Gastroesophageal sphincter (tissue), 4 donors: ENCODE measurements at regions not wholly inside any gene's neighbourhood (a gene's known extent, or its start where the extent isn't known, plus 50 kb on each side); places are given as distances from the start of the nearest gene placed in this dataset.
"Not testable (repeated sequence)": the region's sequence is repeated elsewhere in the genome, so short reads cannot be mapped to it uniquely, and the experiment has no call there.

Source experiments
- ATAC-seq: fragments of 150-250 bp; one replicate; pipeline ENCODE4 v1.9.1; 2016; ENCODE audit warnings: mild to moderate bottlenecking, moderate library complexity
- H3K27ac ChIP-seq, 4 donors: fragments of 200-600 bp; sonication (generic) in 3 of 4; 1 replicate in 3 of 4; 2 replicates in 1 of 4; pipeline ENCODE4 v1.5.1; 2016 to 2019
- H3K27me3 ChIP-seq: fragments of 200-600 bp; sonication (generic); one replicate; pipeline ENCODE4 v1.5.1; 2019
- H3K36me3 ChIP-seq, 2 donors: fragments of 200-600 bp; sonication (generic); one replicate each; pipeline ENCODE4 v1.5.1; 2019; ENCODE audit warnings: control low read depth in 1 of 2
- H3K4me1 ChIP-seq, 3 donors: fragments of 200-600 bp; sonication (generic); 1 replicate in 2 of 3; 2 replicates in 1 of 3; pipeline ENCODE4 v1.5.1; 2016 to 2019; ENCODE audit warnings: control low read depth in 2 of 3
- H3K4me3 ChIP-seq, 2 donors: fragments of 200-600 bp; sonication (generic); one replicate each; pipeline ENCODE4 v1.5.1; 2019; ENCODE audit warnings: mild to moderate bottlenecking in 1 of 2, moderate library complexity in 1 of 2
- H3K9me3 ChIP-seq, 3 donors: fragments of 200-600 bp; sonication (generic); one replicate each; pipeline ENCODE4 v1.5.1; 2017 to 2019; ENCODE audit warnings: control low read depth in 2 of 3
- CTCF ChIP-seq, 4 experiments: fragments of 200-600 bp in 2 of 4; fragments of 450-650 bp in 2 of 4; sonication (generic) in 1 of 4; IDR thresholded peaks; one replicate each; pipeline ENCODE4 v1.5.1; 2017 to 2019; ENCODE audit warnings: antibody characterized with exemption in 4 of 4, mild to moderate bottlenecking in 2 of 4, moderate library complexity in 2 of 4
- EP300 ChIP-seq: sonication (generic); formaldehyde crosslinking; IDR thresholded peaks from one replicate; pipeline ENCODE4 v1.6.1; 2017; ENCODE audit warnings: antibody characterized with exemption, mild to moderate bottlenecking
- POLR2A ChIP-seq, 2 donors: fragments of 450-650 bp; IDR thresholded peaks; one replicate each; pipeline ENCODE4 v1.6.1; 2017; ENCODE audit warnings: antibody characterized with exemption in 2 of 2, mild to moderate bottlenecking in 2 of 2, moderate library complexity in 1 of 2
- POLR2AphosphoS5 ChIP-seq: sonication (generic); formaldehyde crosslinking; IDR thresholded peaks from one replicate; pipeline ENCODE4 v1.6.1; 2017; ENCODE audit warnings: antibody characterized with exemption
- WGBS, 2 donors: methylation state at CpG; one replicate each; pipeline ENCODE4 v1.1.5; 2018; ENCODE audit warnings: low coverage in 1 of 2; 5-methylcytosine and 5-hydroxymethylcytosine counted together

DNA sequence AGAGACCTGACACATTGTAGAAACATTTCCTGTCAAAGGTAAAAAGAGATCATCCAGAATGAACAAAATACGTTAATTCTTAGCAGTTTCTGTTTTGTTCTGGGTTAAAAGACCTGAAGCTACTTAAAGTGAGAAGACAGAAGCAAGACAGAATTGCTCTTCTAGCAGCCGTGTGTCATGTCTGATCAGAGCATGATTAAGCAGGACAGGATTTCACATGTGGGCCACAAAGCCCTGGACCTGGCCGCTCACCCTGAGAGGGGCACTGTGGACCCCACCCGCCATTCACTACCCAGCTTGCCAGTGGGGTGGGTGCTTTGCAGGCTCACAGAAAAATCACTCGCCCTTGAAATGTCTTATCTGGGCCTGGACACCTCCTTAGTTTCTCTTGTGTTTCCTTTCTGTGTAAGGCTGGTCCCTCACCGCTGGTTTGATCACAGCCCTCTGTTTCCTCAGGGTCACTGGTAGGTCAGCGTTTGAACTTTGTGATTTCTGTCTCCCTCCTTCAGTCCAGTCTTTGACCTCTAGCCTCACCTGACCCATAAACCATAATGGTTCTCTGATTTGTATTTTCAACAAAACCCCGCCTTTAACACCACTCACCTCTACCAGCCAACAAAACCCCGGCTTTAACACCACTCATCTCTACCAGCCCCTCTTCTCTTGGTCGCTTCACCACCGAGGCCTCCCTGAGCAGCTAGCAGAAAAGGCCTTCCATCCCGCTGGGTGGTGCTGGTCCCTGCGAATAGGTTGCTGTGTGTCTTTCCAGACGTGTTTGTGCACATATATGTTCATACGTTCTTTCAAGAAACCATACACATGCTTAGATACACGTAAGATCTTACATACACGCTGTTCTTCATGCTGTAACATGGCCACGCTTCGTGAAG is 185.0 kb downstream of the OR4M2 start:
- Histone ChIP-seq H3K4me3 (no peak overlapping the region), H3K36me3 (no peaks in the 10 kb centered on the region), H3K4me1 (no peaks in the 10 kb centered on the region), H3K9me3 (no peaks in the 10 kb centered on the region), H3K27ac (no peak overlapping the region), H3K27me3 (no peaks in the 10 kb centered on the region)
- TF ChIP-seq EP300 (no peak), POLR2AphosphoS5 (no peak), POLR2A (IDR thresholded peaks at IDR 0.05) (no peak), CTCF (IDR thresholded peaks at IDR 0.05) (no peak)
- 74% methylated on average over 10 to 18 of the region's 19 CpGs for WGBS, 2 donors
- no peak for ATAC-seq

GRCh38 chr15:22265970-22266369 is 185.6 kb downstream of the OR4M2 start:
- Histone ChIP-seq H3K9me3 (no peaks in the 10 kb centered on the region), H3K36me3 (no peaks in the 10 kb centered on the region), H3K4me3 (no peak overlapping the region), H3K4me1 (no peaks in the 10 kb centered on the region), H3K27me3 (no peaks in the 10 kb centered on the region), H3K27ac (no peak overlapping the region)
- 32 to 33% methylated on average over 2 of the region's 2 CpGs for WGBS, 2 donors
- ATAC-seq: no peak
- TF ChIP-seq POLR2A (IDR thresholded peaks at IDR 0.05) (no peak), CTCF (IDR thresholded peaks at IDR 0.05) (no peak), POLR2AphosphoS5 (no peak), EP300 (no peak)

DNA sequence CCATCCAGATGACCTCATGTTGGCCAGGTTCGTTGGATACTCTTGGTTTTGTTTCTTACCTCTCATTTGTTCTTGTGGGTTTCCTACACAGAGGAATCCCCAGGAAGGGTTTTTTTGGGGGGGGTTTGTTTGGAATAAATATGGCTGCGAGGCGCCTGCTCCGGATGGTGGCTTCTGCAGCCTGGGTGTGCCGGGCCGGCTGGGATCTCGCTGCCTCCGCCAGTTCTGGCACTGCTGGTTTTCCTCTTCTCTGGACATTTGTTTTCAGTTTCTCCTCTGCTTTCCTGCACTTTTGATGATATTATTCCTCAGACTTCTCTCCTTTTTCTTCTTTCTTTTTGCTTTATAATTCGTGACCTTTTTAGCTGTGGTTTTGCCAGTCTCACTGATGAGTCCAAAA is 187.4 kb downstream of the OR4M2 start:
- TF ChIP-seq CTCF (IDR thresholded peaks at IDR 0.05) (no peak), EP300 (no peak), POLR2AphosphoS5 (no peak), POLR2A (IDR thresholded peaks at IDR 0.05) (no peak)
- Histone ChIP-seq H3K27ac (no peak overlapping the region), H3K36me3 (no peaks in the 10 kb centered on the region), H3K4me1 (no peaks in the 10 kb centered on the region), H3K9me3 (no peaks in the 10 kb centered on the region), H3K27me3 (no peaks in the 10 kb centered on the region), H3K4me3 (no peak overlapping the region)
- ATAC-seq: no peak
- 90 to 92% methylated on average over 3 to 7 of the region's 9 CpGs for WGBS, 2 donors

DNA sequence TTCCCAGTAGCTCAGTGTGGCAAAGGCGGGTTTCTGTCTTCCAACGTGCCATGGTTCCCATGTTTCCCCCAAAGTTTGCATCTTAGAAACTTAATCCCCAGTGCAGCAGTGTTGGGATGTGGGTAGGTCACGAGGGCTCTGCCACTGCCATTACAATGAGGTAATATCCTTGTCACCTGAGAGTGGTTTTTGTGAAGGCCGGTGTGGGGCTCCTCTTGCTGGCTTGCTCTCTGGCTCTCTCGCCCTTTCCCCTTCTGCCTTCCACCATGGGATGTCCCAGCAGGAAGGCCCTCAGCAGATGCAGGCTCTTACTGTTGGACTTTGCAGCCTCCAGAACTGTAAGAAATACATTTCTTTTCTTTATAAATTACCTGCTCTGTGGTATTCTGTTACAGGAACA is 187.9 kb downstream of the OR4M2 start:
- not testable (repeated sequence) for ATAC-seq, H3K9me3 ChIP-seq, H3K27ac ChIP-seq, H3K4me3 ChIP-seq, H3K4me1 ChIP-seq, H3K36me3 ChIP-seq, H3K27me3 ChIP-seq
- WGBS, 2 donors: 89 to 92% methylated on average over 2 to 5 of the region's 5 CpGs

GRCh38 chr15:22268654-22269053 is 188.3 kb downstream of the OR4M2 start:
- not testable (repeated sequence) for H3K9me3 ChIP-seq, H3K4me3 ChIP-seq, H3K27me3 ChIP-seq, H3K27ac ChIP-seq, H3K36me3 ChIP-seq, ATAC-seq, H3K4me1 ChIP-seq
- WGBS, 2 donors: 57 to 65% methylated on average over 6 of the region's 6 CpGs

DNA sequence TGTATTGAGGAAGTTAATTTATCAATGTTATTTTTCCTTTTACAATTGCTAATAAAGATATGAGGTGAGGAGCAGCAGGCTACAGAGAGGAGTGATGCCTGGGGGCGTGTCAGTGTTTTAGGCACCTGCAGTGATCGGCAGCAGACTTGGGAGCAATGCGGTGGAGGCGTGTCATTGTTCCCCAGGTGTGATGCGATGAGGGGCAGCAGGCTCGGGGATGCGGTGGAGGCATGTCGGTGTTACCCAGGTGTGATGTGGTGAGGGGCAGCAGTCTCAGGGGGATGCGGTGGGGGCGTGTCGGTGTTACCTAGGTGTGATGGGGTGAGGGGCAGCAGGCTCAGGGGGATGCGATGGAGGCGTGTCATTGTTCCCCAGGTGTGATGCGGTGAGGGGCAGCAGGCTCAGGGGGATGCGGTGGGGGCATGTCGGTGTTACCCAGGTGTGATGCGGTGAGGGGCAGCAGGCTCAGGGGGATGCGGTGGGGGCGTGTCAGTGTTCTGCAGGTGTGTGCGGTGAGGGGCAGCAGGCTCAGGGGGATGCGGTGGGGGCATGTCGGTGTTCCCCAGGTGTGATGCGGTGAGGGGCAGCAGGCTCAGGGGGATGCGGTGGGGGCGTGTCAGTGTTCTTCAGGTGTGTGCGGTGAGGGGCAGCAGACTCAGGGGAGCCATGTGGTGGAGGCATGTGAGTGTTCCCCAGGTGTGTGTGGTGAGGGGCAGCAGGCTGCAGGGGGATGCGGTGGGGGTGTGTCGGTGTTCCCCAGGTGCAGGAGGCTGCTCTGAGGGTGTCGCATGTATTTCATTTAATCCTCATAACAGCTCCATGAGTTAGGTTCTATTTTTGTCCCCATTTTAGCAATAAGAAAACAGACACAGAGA is 186.2 kb upstream of the GOLGA6L22 start:
- H3K9me3 ChIP-seq, H3K36me3 ChIP-seq, H3K4me1 ChIP-seq, H3K4me3 ChIP-seq, ATAC-seq, H3K27me3 ChIP-seq, H3K27ac ChIP-seq: not testable (repeated sequence)
- 87 to 88% methylated on average over 12 to 13 of the region's 29 CpGs for WGBS, 2 donors

DNA sequence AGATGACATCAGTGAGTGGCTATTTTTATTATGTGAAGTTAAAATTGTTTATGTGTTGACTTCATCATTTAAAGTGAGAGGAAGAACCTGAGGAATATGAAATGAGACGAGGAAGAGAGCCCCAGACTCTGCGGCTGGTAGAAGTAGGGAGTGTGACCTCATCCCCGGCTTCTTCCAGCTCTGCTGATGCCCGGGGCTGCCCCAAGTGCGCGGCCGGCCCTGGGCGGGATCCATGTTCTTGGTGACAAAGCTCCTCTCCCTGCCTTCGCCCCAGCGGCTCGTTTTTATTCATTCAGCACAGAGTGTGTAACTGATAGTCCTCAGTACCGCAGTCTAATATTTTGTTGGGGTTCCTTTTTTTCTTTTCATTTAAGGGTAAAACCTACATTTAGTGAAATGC is 185.5 kb upstream of the GOLGA6L22 start:
- WGBS, 2 donors: 82 to 86% methylated on average over 6 to 11 of the region's 12 CpGs
- H3K27ac ChIP-seq, H3K36me3 ChIP-seq, H3K9me3 ChIP-seq, ATAC-seq, H3K27me3 ChIP-seq, H3K4me3 ChIP-seq, H3K4me1 ChIP-seq: not testable (repeated sequence)

- not testable (repeated sequence) for ATAC-seq, H3K4me1 ChIP-seq, H3K27ac ChIP-seq, H3K27me3 ChIP-seq, H3K4me3 ChIP-seq, H3K9me3 ChIP-seq, H3K36me3 ChIP-seq
- 50 to 54% methylated on average over 1 to 2 of the region's 2 CpGs for WGBS, 2 donors
These were observed 184.3 kb upstream of the GOLGA6L22 start for GRCh38 chr15:22274376-22274775.

DNA sequence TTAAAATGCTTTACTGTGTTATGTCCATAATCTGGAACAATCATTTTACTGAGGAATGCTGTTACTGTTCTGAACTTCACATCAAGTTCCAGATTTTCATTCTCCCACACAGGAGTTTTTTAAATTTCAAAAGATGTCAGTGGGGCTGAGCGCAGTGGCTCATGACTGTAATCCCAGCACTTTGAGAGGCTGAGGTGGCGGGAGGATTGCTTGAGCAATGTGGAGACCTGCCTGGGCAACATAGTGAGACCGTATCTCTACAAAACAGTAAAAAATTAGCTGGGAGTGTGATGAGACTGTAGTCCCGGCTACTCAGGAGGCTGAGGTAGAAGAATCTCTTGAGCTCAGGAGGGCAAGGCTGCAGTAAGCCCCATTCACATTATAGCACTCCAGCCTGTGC is 177.9 kb upstream of the GOLGA6L22 start:
- not testable (repeated sequence) for H3K27ac ChIP-seq, H3K36me3 ChIP-seq, H3K27me3 ChIP-seq, H3K4me3 ChIP-seq, H3K9me3 ChIP-seq, ATAC-seq, H3K4me1 ChIP-seq
- 63 to 85% methylated on average over 4 of the region's 4 CpGs for WGBS, 2 donors
